ENCODE measurements at regions not wholly inside any gene's neighbourhood (a gene's known extent, or its start where the extent isn't known, plus 50 kb on each side); places are given as distances from the start of the nearest gene placed in this dataset.
A peak's percentile ranks its signal among the peaks of the same experiment; 100 is the strongest.

DNA sequence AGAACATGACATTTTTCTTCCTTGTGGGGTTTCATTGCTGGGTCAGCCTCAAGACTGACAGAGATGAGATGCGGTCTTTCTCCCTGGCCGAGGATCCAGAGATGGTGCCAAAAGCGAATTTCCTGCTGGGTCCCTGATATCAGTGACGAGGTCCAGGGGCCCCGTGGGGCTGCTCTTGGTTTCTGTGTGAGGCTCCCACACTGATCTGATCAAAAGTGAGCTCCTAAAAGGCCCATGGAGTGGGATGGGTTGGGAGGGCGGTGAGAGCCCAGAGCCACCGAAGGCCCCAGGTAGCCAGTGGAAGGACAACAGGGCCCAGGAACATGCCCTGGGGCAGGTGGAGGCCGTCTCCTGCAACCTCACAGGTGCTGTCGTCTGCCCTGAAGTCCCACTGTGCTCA is 208.4 kb upstream of the CDH4 start:
- in situ Hi-C loops (cut with HindIII; ENCODE audit: low pct_ligation_motif_present, low pct_unique_long_range_greater_than_20kb, low sequenced_read_pairs) = no loop called here
- DNase-seq = no peak

DNA sequence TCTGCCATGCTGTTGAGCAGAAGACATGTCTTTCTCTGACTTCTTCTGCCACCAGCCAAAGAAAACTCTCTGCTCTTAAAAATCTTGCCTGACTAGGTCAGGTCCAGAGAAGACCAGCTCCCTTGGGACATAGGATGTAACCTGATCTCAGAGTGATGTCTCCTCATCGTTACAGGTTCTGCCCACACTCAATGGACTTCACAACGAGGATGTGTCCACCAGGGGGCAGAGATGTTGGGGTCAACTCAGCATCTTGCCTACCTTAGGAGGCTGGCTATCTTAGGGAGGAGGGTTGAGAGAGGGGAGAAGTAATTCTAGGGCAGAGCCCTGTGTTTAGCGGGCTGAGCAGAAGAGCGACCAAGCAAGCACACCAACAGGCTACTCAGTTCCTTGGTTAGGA is 207.6 kb upstream of the CDH4 start:
- in situ Hi-C loops (cut with HindIII; ENCODE audit: low pct_ligation_motif_present, low pct_unique_long_range_greater_than_20kb, low sequenced_read_pairs) = no loop called here
- peak; percentile 31 for DNase-seq

DNA sequence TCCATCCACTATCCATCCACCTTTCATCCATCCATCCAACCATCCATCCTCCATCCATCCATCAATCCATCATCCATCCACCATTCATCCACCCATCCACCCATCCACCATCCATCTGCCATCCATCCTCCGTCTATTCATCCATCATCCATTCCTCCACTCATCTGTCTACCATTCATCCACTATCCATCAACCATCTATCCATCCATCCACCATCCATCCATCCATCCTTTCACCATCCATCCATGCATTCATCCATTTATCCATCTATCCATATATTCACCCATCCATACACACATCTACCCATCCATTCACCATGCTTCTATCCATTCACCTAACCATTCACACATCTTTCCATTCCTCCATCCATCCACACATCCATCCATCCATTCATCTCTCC is 207.0 kb upstream of the CDH4 start:
- in situ Hi-C loops (cut with HindIII; ENCODE audit: low pct_ligation_motif_present, low pct_unique_long_range_greater_than_20kb, low sequenced_read_pairs) = no loop called here
- DNase-seq = no peak

DNA sequence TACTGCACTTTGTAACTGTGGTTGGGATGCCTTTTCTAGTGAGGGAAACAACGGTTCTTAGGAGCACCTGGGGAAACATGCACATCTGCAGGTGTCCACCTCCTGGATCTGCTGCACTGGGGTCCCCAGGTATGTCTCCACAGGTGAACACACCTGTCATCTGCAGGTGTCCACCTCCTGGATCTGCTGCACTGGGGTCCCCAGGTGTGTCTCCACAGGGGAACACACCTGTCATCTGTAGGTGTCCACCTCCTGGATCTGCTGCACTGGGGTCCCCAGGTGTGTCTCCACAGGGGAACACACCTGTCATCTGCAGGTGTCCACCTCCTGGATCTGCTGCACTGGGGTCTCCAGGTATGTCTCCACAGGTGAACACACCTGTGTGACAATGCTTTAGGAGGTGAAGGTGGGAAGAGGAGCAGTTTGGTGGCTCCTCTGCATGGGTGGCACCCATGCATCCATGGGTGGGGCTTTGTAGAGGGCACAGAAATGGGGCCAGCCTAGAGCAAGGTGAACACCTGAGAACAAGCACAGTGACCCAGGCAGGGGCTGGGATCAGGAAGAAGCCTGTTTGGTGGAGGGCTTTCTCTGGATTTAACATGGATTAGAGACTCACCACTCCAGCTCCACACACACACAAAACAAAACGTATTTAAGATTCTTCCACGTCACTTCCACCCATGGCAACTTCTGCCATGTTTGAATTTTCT is 206.0 kb upstream of the CDH4 start:
- in situ Hi-C loops (cut with HindIII; ENCODE audit: low pct_ligation_motif_present, low pct_unique_long_range_greater_than_20kb, low sequenced_read_pairs) = no loop called here
- no peak for DNase-seq

DNA sequence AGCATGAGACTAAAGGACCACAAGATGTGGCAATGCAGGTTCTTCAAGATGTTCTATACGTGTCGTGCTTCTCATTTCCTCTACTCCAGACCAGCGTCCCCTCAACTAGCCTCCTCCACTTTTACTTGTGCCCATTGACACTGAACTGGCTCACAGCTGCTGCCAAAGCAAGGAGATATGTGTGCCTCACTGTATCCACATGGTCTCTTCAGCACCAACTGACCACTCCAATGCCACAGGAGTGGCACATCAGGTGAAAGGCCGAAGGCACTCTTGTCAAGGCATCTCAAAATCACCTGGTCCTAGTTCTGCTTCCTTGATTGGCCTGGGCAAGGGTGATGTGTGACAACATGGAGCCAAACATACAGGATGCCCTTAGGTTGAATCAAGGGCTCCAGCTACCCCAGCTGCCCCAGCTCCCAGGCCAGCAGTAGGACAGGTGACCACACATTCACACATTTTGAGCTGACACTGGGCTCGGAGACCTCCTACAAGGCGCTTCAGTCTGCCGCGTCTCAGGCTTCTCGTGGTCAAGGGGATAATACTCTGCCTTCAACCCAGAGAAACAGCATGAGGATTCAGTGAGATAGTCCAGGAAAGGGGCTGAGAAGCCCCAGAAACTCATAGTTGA is 205.2 kb upstream of the CDH4 start:
- in situ Hi-C loops (cut with HindIII; ENCODE audit: low pct_ligation_motif_present, low pct_unique_long_range_greater_than_20kb, low sequenced_read_pairs) = no loop called here
- no peak for DNase-seq

DNA sequence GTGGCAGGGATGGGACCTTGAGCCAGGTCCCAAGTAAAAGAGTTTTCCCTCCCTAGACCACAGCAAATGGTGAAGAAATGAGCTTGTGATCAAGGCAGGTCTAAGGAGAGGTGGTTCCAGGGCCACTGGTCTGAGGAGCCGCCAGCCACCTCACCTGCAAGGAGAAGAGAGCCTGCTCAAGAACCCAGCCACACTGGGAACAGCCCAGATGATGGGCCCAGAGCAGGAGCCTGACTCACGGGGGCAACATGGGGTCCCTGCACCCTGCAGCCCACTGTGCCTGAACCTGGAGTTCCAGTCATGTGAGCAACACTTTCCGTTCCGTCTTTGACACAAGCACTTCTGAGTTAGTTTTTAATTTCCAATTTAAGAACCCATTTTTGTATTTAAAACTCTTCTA is 204.5 kb upstream of the CDH4 start:
- in situ Hi-C loops (cut with HindIII; ENCODE audit: low pct_ligation_motif_present, low pct_unique_long_range_greater_than_20kb, low sequenced_read_pairs) = no loop called here
- DNase-seq = no peak

DNA sequence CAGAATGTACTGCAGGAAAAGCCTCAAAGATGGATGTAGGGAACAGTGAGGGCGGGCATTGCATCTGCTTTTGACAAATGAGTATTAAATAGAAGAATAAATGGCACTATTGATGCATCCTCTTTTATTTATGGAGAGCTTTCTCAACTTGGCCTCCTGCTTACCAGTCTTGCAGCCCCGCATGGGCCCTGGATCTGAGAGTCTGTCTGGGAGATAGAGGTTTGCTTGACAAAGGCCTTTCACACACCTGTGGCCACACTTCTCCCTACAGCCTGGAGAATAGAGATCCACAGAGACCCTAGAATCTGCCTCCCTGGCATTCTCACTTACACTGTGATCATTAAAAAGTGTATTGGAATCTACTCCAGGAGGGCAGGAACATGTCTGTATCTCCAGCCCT is 203.8 kb upstream of the CDH4 start:
- in situ Hi-C loops (cut with HindIII; ENCODE audit: low pct_ligation_motif_present, low pct_unique_long_range_greater_than_20kb, low sequenced_read_pairs) = no loop called here
- DNase-seq = no peak

DNA sequence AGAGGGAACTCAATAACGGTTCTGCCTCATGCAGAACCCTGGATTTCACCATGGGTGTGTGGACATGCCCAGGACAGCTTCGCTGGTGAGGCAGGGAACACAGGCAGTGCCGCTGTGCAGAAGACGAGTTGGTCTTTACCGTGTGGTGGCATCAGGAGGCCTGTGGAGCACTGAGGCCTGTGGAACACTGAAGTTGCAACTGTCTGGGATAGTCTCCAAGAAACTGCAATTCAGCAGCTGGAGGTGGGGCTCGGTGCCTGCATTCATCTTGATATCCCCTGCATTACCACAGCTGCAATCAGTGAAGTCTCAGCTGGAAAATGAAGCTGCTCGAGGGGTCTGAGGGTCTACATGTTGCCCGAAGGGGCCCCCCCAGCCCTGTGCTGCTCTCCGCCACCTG is 202.4 kb upstream of the CDH4 start:
- in situ Hi-C loops (cut with HindIII; ENCODE audit: low pct_ligation_motif_present, low pct_unique_long_range_greater_than_20kb, low sequenced_read_pairs) = no loop called here
- DNase-seq = no peak

DNA sequence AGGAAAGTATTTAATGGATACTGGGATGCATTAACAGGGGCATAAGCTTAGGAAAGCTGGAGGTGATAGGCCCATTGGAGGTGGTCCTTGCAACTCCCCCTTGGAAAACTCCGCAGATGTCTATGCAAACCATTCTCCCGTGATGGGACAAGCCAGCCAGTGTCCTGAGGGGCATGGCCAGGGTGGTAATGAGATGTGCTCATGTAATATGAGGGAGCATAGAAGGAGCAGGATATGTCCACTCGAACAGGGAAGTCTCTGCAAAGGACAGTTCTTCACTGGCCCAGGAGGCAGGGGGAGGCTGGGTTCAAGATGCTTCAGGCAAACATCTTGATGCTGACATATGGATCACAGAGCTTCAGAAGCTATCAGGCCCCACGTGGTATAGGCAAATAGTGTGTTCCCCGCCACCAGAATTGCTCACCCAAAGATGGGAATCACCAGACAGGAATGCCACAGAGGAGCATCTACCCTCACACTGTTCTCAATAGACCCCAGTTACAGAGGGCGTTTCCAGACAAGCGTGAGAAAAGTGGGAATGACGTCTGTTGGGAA is 201.6 kb upstream of the CDH4 start:
- in situ Hi-C loops (cut with HindIII; ENCODE audit: low pct_ligation_motif_present, low pct_unique_long_range_greater_than_20kb, low sequenced_read_pairs) = no loop called here
- no peak for DNase-seq

DNA sequence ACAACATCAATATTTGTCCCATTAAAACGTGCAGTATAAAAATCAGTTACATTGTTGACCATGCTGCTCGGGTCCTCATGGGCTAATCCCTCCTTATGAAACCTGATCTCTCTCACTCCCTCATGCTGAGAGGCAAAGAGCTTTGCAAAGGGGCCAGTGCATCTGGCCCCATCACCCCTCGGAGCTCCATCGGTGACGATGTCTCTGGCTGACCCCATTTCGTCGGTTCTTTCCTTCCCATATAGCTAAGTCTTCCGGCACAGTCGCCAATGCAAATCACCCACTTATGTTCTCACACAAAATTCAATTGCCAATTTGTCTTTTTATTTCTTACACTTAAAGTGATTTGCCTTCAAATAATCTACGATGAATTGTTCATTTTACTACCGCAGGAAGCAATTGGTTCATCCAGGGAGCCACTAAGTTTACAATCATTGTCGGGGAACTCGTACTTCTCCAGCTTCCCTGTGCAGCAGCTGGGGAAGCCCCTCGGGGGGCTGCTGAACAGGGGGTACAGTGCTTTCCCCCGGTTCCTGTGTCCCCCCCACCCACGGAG is 199.8 kb upstream of the CDH4 start:
- DNase-seq = no peak
- in situ Hi-C loops (cut with HindIII; ENCODE audit: low pct_ligation_motif_present, low pct_unique_long_range_greater_than_20kb, low sequenced_read_pairs) = no loop called here

DNA sequence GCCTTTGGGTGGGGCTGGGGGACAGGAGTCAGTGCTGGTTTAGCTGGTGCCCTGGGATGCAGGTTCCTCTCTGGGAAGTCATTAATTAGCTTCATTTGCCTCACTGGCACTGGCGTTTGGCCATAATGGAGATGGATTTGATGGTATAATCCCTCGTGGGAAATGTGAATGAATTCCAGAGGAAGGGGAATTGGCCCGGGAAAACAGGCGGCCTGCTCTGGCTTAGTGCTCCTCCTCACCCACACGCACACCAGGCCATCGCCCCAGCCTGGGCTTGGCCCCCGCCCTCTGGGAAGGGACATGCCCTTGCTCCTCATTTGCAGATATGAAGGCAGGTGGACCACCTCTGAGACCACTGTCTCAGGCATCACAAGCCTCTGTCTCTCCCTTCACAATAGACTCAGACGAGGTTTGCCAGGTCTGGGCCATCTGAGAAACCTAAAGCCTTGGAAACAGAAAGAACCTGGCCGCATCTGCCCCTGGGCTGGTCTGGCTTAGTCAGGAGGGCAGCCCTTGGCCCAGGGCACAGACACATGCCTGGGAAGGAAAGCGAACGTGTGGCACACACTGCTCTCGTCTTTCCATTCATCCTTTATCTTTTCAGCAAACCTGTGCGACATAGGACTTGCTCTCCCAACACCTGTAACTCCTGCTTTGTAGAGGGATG is 199.2 kb upstream of the CDH4 start:
- DNase-seq = no peak
- in situ Hi-C loops (cut with HindIII; ENCODE audit: low pct_ligation_motif_present, low pct_unique_long_range_greater_than_20kb, low sequenced_read_pairs) = no loop called here

DNA sequence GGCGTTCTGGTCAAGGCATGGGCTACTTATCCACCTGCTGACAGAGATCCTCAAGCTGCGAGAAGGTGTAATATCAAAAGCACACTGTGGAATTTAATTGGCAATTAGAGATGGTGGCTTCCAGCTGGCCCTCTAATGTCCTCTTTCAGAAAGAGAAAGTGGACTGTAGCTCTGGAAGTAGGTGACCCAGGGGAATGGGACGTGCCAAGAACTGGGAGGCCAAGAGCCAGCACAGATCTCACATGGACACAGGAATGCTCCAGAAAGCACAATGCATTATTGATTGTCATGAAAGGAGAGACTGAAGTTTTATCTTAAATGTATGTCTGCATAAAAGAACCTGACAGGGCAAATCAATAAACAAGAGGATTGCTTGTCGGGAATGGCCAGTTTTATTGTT is 198.6 kb upstream of the CDH4 start:
- in situ Hi-C loops (cut with HindIII; ENCODE audit: low pct_ligation_motif_present, low pct_unique_long_range_greater_than_20kb, low sequenced_read_pairs) = no loop called here

DNA sequence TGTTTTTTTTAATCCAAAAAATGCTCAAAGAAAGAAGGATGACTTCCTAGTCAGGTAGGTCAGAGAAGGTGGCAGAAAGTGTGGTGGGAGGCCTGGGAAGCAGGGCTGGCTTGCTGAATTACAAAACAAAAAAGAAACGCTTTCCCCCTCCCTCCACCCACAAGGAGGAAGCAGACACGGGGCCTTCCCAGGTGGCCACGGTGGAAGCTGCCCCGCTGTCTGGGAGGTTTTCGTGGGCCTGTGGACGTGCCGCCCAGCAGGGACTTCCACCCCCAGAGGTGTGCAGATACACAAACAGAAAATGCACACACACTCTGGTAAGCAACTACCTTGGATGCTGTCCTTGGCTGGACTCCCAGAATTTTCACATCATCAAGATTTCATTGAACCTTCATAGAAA is 198.2 kb upstream of the CDH4 start:
- no peak for DNase-seq
- in situ Hi-C loops (cut with HindIII; ENCODE audit: low pct_ligation_motif_present, low pct_unique_long_range_greater_than_20kb, low sequenced_read_pairs) = no loop called here

More for the DNA sequence above, 198.6 kb upstream of the CDH4 start:
- DNase-seq = no peak

DNA sequence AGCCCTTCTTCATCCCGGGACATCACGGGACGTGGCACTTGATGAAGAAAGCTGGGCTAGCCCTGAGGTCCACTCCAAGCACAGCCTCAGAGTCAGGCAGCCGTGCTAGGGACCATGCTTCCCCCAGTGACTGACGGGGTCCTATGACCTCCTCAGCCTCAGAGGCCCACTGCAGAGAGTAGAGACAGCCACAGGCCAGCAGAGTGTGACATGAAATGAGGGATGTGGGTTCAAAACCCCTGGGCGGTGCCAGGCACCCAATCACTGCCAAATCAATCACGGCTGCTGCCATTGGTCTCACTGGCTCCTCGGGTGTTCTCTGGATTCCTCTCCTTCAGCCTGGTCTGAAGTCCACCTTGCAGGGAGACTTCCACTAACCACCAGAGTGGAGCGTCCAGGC is 197.7 kb upstream of the CDH4 start:
- in situ Hi-C loops (cut with HindIII; ENCODE audit: low pct_ligation_motif_present, low pct_unique_long_range_greater_than_20kb, low sequenced_read_pairs) = no loop called here
- DNase-seq = no peak

DNA sequence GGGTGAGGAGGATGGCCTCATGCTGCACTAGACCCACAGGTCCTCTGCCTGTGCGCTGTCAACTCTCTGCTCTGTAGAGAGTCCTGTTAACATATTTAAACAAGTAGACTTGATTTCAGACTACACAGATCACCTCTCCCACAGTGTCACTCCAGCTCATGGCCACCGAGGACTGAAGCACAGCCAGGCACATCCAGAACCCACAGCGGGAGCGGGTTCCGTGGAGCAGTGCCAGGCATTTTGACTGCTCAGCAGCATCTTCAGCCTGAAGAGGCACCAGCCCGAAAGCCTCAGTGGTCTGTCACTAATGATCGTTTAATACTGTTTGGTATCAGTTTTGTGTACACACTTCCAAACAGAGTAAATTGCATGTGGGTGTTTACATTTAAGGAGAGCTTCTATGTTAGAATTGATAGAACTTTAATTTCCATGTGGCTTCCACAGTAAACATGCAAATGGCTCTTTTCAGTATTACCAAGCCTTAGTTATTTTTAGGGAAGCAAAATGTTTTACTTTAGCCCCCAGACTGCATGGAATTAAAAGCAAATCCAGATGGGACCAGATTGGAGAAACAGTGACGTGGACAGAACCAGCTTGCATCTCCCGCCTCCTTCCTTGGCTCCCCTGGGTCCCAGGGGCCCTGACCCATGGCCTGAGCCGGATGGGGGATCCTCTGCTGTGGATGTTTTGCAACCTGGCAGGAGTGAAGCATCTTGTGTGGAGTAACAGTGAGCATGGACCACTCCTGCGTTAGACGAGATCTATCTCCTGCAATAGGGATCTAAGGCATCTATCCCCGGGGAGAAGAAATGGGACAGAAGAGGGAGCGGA is 196.7 kb upstream of the CDH4 start:
- DNase-seq = no peak
- in situ Hi-C loops (cut with HindIII; ENCODE audit: low pct_ligation_motif_present, low pct_unique_long_range_greater_than_20kb, low sequenced_read_pairs) = no loop called here

DNA sequence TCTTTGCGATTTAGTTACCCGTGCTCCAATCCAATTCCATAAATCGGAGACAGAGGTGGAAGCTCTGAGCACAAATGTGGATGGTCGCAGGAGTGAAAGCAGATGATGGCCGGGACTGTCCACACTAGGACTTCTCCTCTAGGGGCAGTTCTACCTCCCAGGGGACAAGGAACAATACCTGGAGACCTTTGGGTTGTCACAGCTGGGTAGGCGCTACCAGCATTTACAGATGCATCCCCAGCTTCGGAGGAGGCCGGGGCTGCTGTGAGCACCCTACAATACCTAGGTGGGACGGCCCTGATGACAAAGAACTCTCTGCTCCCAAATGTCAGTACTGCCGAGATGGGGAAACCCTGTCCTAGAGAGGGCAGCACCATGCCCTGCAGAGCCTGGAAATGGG is 195.9 kb upstream of the CDH4 start:
- no peak for DNase-seq
- in situ Hi-C loops (cut with HindIII; ENCODE audit: low pct_ligation_motif_present, low pct_unique_long_range_greater_than_20kb, low sequenced_read_pairs) = no loop called here

DNA sequence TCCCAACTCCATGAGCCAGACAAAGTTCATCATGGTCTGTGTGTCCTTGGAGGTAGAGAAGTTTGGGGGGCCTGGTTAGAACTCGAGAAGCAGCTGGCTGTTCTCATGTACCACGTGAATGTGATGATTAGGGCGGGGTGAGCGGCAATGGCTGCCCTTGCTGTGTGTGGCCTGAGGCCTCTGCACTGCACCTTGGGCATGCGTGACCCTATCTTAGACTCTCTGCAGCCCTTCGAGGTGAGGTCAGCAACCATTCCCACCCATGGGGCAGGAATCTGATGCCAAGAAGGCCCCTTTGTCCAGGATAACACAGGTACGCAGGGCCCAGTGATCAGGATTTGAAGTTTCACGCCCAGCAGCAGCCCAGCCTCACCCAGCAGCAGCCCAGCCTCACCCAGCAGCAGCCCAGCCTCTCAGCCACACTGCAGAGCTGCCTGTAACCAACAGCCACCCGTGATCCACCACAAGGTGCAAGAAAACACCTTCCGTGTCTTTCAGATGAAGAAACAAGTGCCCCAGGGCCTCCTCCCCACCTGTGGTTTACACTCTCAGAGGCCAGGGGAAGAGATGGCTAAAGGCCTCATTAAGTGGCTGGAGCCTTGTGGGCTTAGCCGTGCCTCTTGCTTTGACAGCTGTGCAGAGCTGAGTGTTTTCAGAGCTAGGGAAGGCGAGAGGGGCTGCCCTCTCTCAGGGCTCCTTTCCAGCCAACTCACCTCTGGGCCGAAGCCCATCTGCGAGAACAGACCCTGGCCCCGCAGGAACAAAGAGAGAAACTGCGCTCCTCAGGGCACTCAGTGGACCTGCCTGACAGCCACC is 195.2 kb upstream of the CDH4 start:
- in situ Hi-C loops (cut with HindIII; ENCODE audit: low pct_ligation_motif_present, low pct_unique_long_range_greater_than_20kb, low sequenced_read_pairs) = no loop called here
- DNase-seq = no peak
